CD4-positive, alpha-beta T cell (primary cell): ENCODE measurements at regions not wholly inside any gene's neighbourhood (a gene's known extent, or its start where the extent isn't known, plus 50 kb on each side); places are given as distances from the start of the nearest gene placed in this dataset.

ENCODE experiments used
- ATAC-seq: fragments of 200-7000 bp; cut with Tn5 transposase; one replicate; pipeline ENCODE4 v1.10.0; 2022; ENCODE audit warnings: mild to moderate bottlenecking; ENCODE audit not compliant: poor library complexity
- CTCF ChIA-PET: fragments of 350-600 bp; sonication (Branson Sonifier 250); formaldehyde crosslinking; loops from one replicate; lab custom pipeline; 2021; ENCODE audit warnings: antibody characterized with exemption, inconsistent platforms; lab: Charles Lee
- POLR2A ChIA-PET: fragments of 350-600 bp; sonication (Branson Sonifier 250); formaldehyde crosslinking; loops from one replicate; lab custom pipeline; 2021; ENCODE audit warnings: antibody characterized with exemption, inconsistent platforms; lab: Charles Lee
- DNase-seq, 14 experiments: peaks; one replicate each; pipeline ENCODE4 v3.0.0-alpha.2; 2013 to 2020; ENCODE audit warnings: mixed read lengths in 2 of 14
- H3K27ac ChIP-seq, 2 donors: one replicate each; pipeline versions ENCODE4 v1.5.1 to v1.7.0; 2013; ENCODE audit warnings: low read length in 2 of 2, low read depth in 1 of 2, mild to moderate bottlenecking in 1 of 2
- H3K27me3 ChIP-seq, 2 experiments: 1 replicate in 1 of 2; 2 replicates in 1 of 2; pipeline versions ENCODE4 v1.6.1 to v1.7.0; 2013; ENCODE audit warnings: low read length in 2 of 2, control low read depth in 1 of 2, mild to moderate bottlenecking in 1 of 2, moderate library complexity in 1 of 2; ENCODE audit not compliant: insufficient read depth in 2 of 2, control insufficient read depth in 1 of 2
- H3K36me3 ChIP-seq: one replicate; pipeline ENCODE4 v1.6.1; 2013; ENCODE audit warnings: low read length, control low read depth; ENCODE audit not compliant: insufficient read depth
- H3K4me1 ChIP-seq: one replicate; pipeline ENCODE4 v1.6.1; 2013; ENCODE audit warnings: low read length, control low read depth; ENCODE audit not compliant: insufficient read depth
- H3K4me3 ChIP-seq: one replicate; pipeline ENCODE4 v1.5.1; 2013; ENCODE audit warnings: mild to moderate bottlenecking, low read length, moderate library complexity
- H3K9me3 ChIP-seq, 2 experiments: 1 replicate in 1 of 2; 2 replicates in 1 of 2; pipeline versions ENCODE4 v1.6.1 to v1.7.0; 2013; ENCODE audit warnings: low read length in 2 of 2, mild to moderate bottlenecking in 2 of 2, control low read depth in 1 of 2, moderate library complexity in 1 of 2; ENCODE audit not compliant: control insufficient read depth in 1 of 2, insufficient read depth in 1 of 2
- H3K27ac Mint-ChIP-seq: one replicate; pipeline ENCODE4 v1.8.0; 2020; ENCODE audit warnings: mixed read lengths
- H3K27me3 Mint-ChIP-seq: one replicate; pipeline ENCODE4 v1.8.0; 2021; ENCODE audit warnings: mixed read lengths
- H3K36me3 Mint-ChIP-seq: one replicate; pipeline ENCODE4 v1.8.0; 2021; ENCODE audit warnings: low read depth, mixed read lengths
- H3K4me1 Mint-ChIP-seq: one replicate; pipeline ENCODE4 v1.8.0; 2021; ENCODE audit warnings: low read depth, mixed read lengths
- H3K4me3 Mint-ChIP-seq: one replicate; pipeline ENCODE4 v1.8.0; 2020; ENCODE audit warnings: mild to moderate bottlenecking, mixed read lengths
- H3K9me3 Mint-ChIP-seq: one replicate; pipeline ENCODE4 v1.8.0; 2020; ENCODE audit warnings: mixed read lengths
- intact Hi-C, 2 experiments: fragments of 100-400 bp; cut with DNase I in 1 of 2; cut with micrococcal nuclease in 1 of 2; formaldehyde crosslinking; loops; one replicate each; pipeline versions ENCODE4 v1.15.1 to v1.9.0; 2023 to 2025; cut with DNase I, micrococcal nuclease
- TF ChIP-seq, protein P1 (sequence below): fragments of 200-600 bp; IDR thresholded peaks from one replicate; pipeline ENCODE4 v1.8.0; 2022; ENCODE audit warnings: antibody characterized with exemption, mild to moderate bottlenecking

DNA sequence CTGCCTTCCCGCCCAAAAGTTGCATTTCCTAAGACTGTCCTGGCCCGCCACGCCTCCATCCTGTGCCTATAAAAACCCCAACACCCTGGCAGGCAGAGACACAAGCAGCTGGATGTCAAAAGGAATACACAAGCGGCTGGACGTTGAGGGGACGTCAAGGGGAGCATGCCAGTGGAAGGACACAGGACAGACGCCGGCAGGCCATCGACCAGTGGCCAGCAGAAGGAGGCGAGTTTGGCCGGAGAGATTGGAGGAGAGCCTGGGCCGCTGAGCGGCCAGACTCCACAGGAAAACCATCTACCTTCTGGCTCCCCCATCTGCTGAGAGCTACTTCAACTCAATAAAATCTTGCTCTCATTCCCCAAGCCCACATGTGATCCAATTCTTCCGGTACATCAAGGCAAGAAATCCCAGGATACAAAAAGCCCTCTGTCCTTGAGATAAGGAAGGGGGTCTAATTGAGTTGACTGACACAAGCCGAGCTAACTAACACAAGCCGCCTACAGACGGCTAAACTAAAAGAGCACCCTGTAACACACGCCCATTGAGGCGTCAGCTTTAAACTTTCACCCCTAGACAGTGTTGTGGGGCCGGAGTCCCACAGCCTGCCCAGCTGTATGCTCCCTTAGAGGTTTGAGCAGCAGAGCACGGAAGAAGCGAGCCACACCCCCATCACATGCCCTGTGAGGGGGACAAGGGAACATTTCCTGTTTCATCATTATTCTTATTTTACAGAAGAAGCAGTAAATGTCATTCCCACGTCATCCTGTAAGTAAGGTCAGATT lies 150.3 kb upstream of the PHYHIPL start:
- no peaks in the 10 kb centered on the region for H3K36me3 Mint-ChIP-seq
- H3K9me3 ChIP-seq, result peaks cover 0 to 7% of the 10 kb centered on the region in 2 experiments
- H3K4me1 Mint-ChIP-seq, result no peaks in the 10 kb centered on the region
- H3K9me3 Mint-ChIP-seq, result peaks cover 1% of the 10 kb centered on the region
- CTCF ChIA-PET, result no interaction called here
- H3K27me3 Mint-ChIP-seq, result no peaks in the 10 kb centered on the region
- intact Hi-C loops, result no loop called here
- DNase-seq (no peak), ATAC-seq (no peak)
- H3K27ac ChIP-seq, result no peak overlapping the region
- no peaks in the 10 kb centered on the region for H3K36me3 ChIP-seq
- TF ChIP-seq, protein P1, sequence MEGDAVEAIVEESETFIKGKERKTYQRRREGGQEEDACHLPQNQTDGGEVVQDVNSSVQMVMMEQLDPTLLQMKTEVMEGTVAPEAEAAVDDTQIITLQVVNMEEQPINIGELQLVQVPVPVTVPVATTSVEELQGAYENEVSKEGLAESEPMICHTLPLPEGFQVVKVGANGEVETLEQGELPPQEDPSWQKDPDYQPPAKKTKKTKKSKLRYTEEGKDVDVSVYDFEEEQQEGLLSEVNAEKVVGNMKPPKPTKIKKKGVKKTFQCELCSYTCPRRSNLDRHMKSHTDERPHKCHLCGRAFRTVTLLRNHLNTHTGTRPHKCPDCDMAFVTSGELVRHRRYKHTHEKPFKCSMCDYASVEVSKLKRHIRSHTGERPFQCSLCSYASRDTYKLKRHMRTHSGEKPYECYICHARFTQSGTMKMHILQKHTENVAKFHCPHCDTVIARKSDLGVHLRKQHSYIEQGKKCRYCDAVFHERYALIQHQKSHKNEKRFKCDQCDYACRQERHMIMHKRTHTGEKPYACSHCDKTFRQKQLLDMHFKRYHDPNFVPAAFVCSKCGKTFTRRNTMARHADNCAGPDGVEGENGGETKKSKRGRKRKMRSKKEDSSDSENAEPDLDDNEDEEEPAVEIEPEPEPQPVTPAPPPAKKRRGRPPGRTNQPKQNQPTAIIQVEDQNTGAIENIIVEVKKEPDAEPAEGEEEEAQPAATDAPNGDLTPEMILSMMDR, result no peak
- POLR2A ChIA-PET, result no interaction called here
- no peaks in the 10 kb centered on the region for H3K4me1 ChIP-seq
- no peak overlapping the region for H3K27ac Mint-ChIP-seq
- no peak overlapping the region for H3K4me3 Mint-ChIP-seq
- no peak overlapping the region for H3K4me3 ChIP-seq
- no peaks in the 10 kb centered on the region for H3K27me3 ChIP-seq

DNA sequence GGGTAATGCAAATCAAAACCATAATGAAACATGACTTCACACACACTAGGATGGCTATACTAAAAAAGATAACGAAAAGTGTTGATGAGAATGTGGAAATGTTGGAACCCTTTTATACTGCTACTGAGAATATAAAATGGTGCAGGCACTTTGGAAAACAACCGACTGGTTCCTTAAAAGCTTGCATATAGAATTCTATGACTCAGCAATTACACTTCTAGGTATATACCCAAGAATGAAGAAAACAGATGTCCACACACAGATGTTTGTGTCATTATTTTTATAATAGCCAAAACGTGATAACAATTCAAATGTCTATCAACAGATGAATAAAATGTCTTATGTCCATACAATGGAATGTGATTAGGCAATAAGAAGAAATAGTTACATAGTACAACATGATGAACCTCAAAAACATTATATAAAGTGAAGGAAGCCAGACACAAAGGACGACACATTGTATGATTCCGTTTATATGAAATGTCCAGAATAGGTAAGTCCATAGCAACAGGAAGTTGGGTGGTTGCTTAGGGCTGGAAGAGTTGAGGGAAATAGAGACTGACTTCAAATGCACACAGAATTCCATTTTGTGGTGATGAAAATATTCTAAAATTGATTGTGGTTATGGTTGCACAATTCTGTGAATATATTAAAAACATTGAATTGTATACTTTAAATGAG lies 148.3 kb upstream of the PHYHIPL start:
- ATAC-seq, result no peak
- no peak overlapping the region for H3K4me3 Mint-ChIP-seq
- intact Hi-C loops, result no loop called here
- TF ChIP-seq, protein P1, result no peak
- CTCF ChIA-PET, result no interaction called here
- Histone ChIP-seq H3K27ac (no peak overlapping the region), H3K36me3 (no peaks in the 10 kb centered on the region), H3K27me3 (no peaks in the 10 kb centered on the region), H3K4me1 (no peaks in the 10 kb centered on the region), H3K4me3 (no peak overlapping the region), H3K9me3 (peaks cover 0 to 7% of the 10 kb centered on the region in 2 experiments)
- no peak overlapping the region for H3K27ac Mint-ChIP-seq
- no peaks in the 10 kb centered on the region for H3K36me3 Mint-ChIP-seq
- no peaks in the 10 kb centered on the region for H3K27me3 Mint-ChIP-seq
- peaks cover 1% of the 10 kb centered on the region for H3K9me3 Mint-ChIP-seq
- DNase-seq, result no peak
- POLR2A ChIA-PET, result no interaction called here
- no peaks in the 10 kb centered on the region for H3K4me1 Mint-ChIP-seq

DNA sequence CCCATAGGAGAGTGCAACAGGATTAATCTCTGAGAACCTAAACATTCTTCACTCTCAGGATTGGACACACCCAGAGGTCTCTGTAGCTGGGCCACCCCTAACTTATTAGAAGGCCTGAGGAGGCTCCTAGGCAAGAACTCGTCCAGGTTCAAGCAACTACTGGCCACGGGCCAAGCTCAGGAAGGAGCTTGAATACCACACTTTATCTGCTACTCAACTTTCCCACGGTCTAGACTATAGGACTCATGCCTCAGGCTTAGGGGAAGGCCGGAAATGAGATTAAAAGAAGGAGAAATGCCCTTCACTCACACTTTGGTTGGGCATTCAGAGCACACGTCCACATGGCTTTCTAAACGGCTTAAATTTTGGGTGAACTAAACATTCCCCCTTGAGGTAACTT lies 142.8 kb upstream of the PHYHIPL start:
- TF ChIP-seq, protein P1, result no peak

More for the DNA sequence above, 142.8 kb upstream of the PHYHIPL start:
- H3K4me1 ChIP-seq, result no peaks in the 10 kb centered on the region
- no peaks in the 10 kb centered on the region for H3K27me3 ChIP-seq
- no peaks in the 10 kb centered on the region for H3K9me3 Mint-ChIP-seq
- no peak overlapping the region for H3K27ac ChIP-seq
- no peak overlapping the region for H3K4me3 ChIP-seq
- no peaks in the 10 kb centered on the region for H3K36me3 Mint-ChIP-seq
- H3K27ac Mint-ChIP-seq, result no peak overlapping the region
- H3K36me3 ChIP-seq, result no peaks in the 10 kb centered on the region
- H3K4me1 Mint-ChIP-seq, result no peaks in the 10 kb centered on the region
- intact Hi-C loops, result no loop called here
- ChIA-PET CTCF (no interaction called here), POLR2A (no interaction called here)
- H3K4me3 Mint-ChIP-seq, result no peak overlapping the region
- no peaks in the 10 kb centered on the region for H3K27me3 Mint-ChIP-seq
- no peaks in the 10 kb centered on the region for H3K9me3 ChIP-seq
- ATAC-seq (no peak), DNase-seq (no peak)
